Pancreas (tissue), 10 donors: ENCODE measurements at regions not wholly inside any gene's neighbourhood (a gene's known extent, or its start where the extent isn't known, plus 50 kb on each side); places are given as distances from the start of the nearest gene placed in this dataset.
"Not testable (repeated sequence)": the region's sequence is repeated elsewhere in the genome, so short reads cannot be mapped to it uniquely, and the experiment has no call there.

ENCODE experiments used
- ATAC-seq, 4 donors: fragments of 200-7000 bp; cut with Tn5 transposase; one replicate each; pipeline versions ENCODE4 v1.8.0 to v1.9.1; 2020; ENCODE audit warnings: mild to moderate bottlenecking in 4 of 4, moderate library complexity in 4 of 4
- DNase-seq, 6 donors: peaks; one replicate each; pipeline ENCODE4 v3.0.0-alpha.2; 2020
- FAIRE-seq: peaks from 2 replicates; lab custom pipeline; 2012; peaks lifted over from hg19 to GRCh38; lab: Jason Lieb, UNC
- H3K27ac ChIP-seq, 4 donors: fragments of 200-600 bp; sonication (generic); 1 replicate in 3 of 4; 2 replicates in 1 of 4; pipeline versions ENCODE4 v1.5.0 to v1.8.0; 2020
- H3K27me3 ChIP-seq, 4 donors: fragments of 200-600 bp; one replicate each; pipeline ENCODE4 v1.8.0; 2021
- H3K36me3 ChIP-seq, 3 donors: fragments of 200-600 bp; sonication (generic) in 1 of 3; one replicate each; pipeline versions ENCODE4 v1.5.0 to v1.8.0; 2020 to 2021
- H3K4me1 ChIP-seq, 3 donors: fragments of 200-600 bp; one replicate each; pipeline ENCODE4 v1.8.0; 2021
- H3K4me3 ChIP-seq, 4 donors: fragments of 200-600 bp; sonication (generic) in 2 of 4; one replicate each; pipeline versions ENCODE4 v1.5.0 to v1.8.0; 2020 to 2021
- H3K9me3 ChIP-seq, 4 donors: fragments of 200-600 bp; one replicate each; pipeline ENCODE4 v1.8.0; 2021
- CTCF ChIP-seq, 4 donors: fragments of 200-600 bp; sonication (generic) in 3 of 4; IDR thresholded peaks; one replicate each; pipeline versions ENCODE4 v1.5.0 to v1.8.0; 2021; ENCODE audit warnings: antibody characterized with exemption in 4 of 4
- WGBS, 2 donors: extraction: QIAGEN DNeasy Blood & Tissue Kit; methylation state at CpG; one replicate each; pipeline ENCODE4 v1.1.7; 2013; 5-methylcytosine and 5-hydroxymethylcytosine counted together
- intact Hi-C, 3 donors: fragments of 100-400 bp; cut with DNase I; formaldehyde crosslinking; loops; one replicate each; pipeline versions ENCODE4 v1.11.1 to v1.14.2; 2022
- donor health status: healthy with polysubstance abuse.
- donor health status: DM: no; HTN: no; CAD: no; lungs with moderate emphysema.
- donor health status: DM: no; HTN: no; CAD: no.
- donor health status: control.
- donor health status: control.
- donor health status: Bipolar disorder and iron deficiency.
- donor health status: DM: yes; HTN: yes; CAD: no.
- donor health status: DM: no; HTN: no; CAD: no.
- donor health status: DM: no; HTN: no; CAD: no.
- donor health status: DM: yes; HTN: yes; CAD: no.

- TF ChIP-seq CTCF (IDR thresholded peaks at IDR 0.05): no peak
- DNase-seq (no peak), ATAC-seq (peak in 1 of 4 donors; percentile 25), FAIRE-seq (no peak)
- H3K9me3 ChIP-seq: no peaks in the 10 kb centered on the region
- no peak overlapping the region for H3K4me3 ChIP-seq
- WGBS, 2 donors: 11 to 20% methylated on average over 26 of the region's 26 CpGs
- H3K27ac ChIP-seq: no peak overlapping the region
- peaks cover 0 to 15% (median 0%) of the 10 kb centered on the region in 4 donors for H3K27me3 ChIP-seq
- H3K4me1 ChIP-seq: no peaks in the 10 kb centered on the region
- intact Hi-C loops: no loop called here
- H3K36me3 ChIP-seq: no peaks in the 10 kb centered on the region
Observed at GRCh38 chr22:25281675-25282345, 62.4 kb downstream of the CRYBB2 start.

- Histone ChIP-seq H3K4me3 (peak overlapping the region in 1 of 4 donors; percentile 42), H3K36me3 (no peaks in the 10 kb centered on the region), H3K9me3 (no peaks in the 10 kb centered on the region), H3K27me3 (peaks cover 0 to 15% (median 0%) of the 10 kb centered on the region in 4 donors), H3K4me1 (no peaks in the 10 kb centered on the region), H3K27ac (no peak overlapping the region)
- TF ChIP-seq CTCF (IDR thresholded peaks at IDR 0.05): no peak
- FAIRE-seq: no peak
- intact Hi-C loops: no loop called here
- ATAC-seq: peak in 2 of 4 donors; percentile 22 to 37
- DNase-seq: peak in 2 of 6 donors; percentile 15 to 43
- WGBS, 2 donors: 1 to 2% methylated on average over 17 of the region's 17 CpGs
Observed at GRCh38 chr22:25282346-25282670, 62.9 kb downstream of the CRYBB2 start.

- H3K9me3 ChIP-seq: no peaks in the 10 kb centered on the region
- no peaks in the 10 kb centered on the region for H3K4me1 ChIP-seq
- 2 to 3% methylated on average over 54 to 91 of the region's 91 CpGs for WGBS, 2 donors
- intact Hi-C loops: no loop called here
- no peak overlapping the region for H3K27ac ChIP-seq
- no peak for FAIRE-seq
- peak in 3 of 4 donors; percentile 54 to 66 (median 60) for ATAC-seq
- H3K36me3 ChIP-seq: no peaks in the 10 kb centered on the region
- H3K27me3 ChIP-seq: peaks cover 0 to 15% (median 0%) of the 10 kb centered on the region in 4 donors
- peak in 3 of 6 donors; percentile 20 to 59 (median 46) for DNase-seq
- peak overlapping the region in 2 of 4 donors; percentile 13 to 42 for H3K4me3 ChIP-seq
- TF ChIP-seq CTCF (IDR thresholded peaks at IDR 0.05): no peak
Observed at GRCh38 chr22:25282671-25283561, 63.5 kb downstream of the CRYBB2 start.

- DNase-seq, H3K4me1 ChIP-seq, intact Hi-C loops, H3K9me3 ChIP-seq, FAIRE-seq, ATAC-seq, H3K27ac ChIP-seq, H3K36me3 ChIP-seq, H3K4me3 ChIP-seq: not testable (repeated sequence)
- H3K27me3 ChIP-seq: peaks cover 0 to 12% (median 0%) of the 10 kb centered on the region in 4 donors
- WGBS, 2 donors: 65 to 84% methylated on average over 2 to 5 of the region's 5 CpGs
Observed at GRCh38 chr22:25288481-25288880, 69.0 kb downstream of the CRYBB2 start.

GRCh38 chr22:25301912-25302311 is 82.5 kb downstream of the CRYBB2 start:
- H3K36me3 ChIP-seq, H3K27me3 ChIP-seq, DNase-seq, H3K4me1 ChIP-seq, H3K9me3 ChIP-seq, H3K4me3 ChIP-seq, intact Hi-C loops, H3K27ac ChIP-seq, FAIRE-seq: not testable (repeated sequence)
- ATAC-seq: peak in 3 of 4 donors; percentile 26 to 87 (median 74)
- WGBS, 2 donors: 63 to 77% methylated on average over 3 to 4 of the region's 4 CpGs

- ATAC-seq, H3K36me3 ChIP-seq, DNase-seq, intact Hi-C loops, H3K27ac ChIP-seq, H3K9me3 ChIP-seq, H3K27me3 ChIP-seq, H3K4me3 ChIP-seq, H3K4me1 ChIP-seq: not testable (repeated sequence)
- FAIRE-seq: peak; percentile 13
- 42 to 43% methylated on average over 1 of the region's 4 CpGs for WGBS, 2 donors
Observed at GRCh38 chr22:25309586-25309985, 90.1 kb downstream of the CRYBB2 start.

GRCh38 chr22:25311924-25312323 is 92.5 kb downstream of the CRYBB2 start:
- intact Hi-C loops, H3K9me3 ChIP-seq, H3K27ac ChIP-seq, ATAC-seq, DNase-seq, FAIRE-seq, H3K36me3 ChIP-seq, H3K4me1 ChIP-seq, H3K4me3 ChIP-seq, H3K27me3 ChIP-seq: not testable (repeated sequence)
- 61% methylated on average over 1 of the region's 5 CpGs; no CpG with 5 or more reads in 1 of the 2 donors for WGBS, 2 donors
